ENCODE measurements at regions not wholly inside any gene's neighbourhood (a gene's known extent, or its start where the extent isn't known, plus 50 kb on each side); places are given as distances from the start of the nearest gene placed in this dataset.

GRCh38 chr5:60483050-60483449, 216.9 kb downstream of the DEPDC1B start:
- TF ChIP-seq CTCF (conservative IDR thresholded peaks at IDR 0.05; ENCODE audit: low read length), result no peak
- no peak for TF ChIP-seq EZH2phosphoT487 (IDR thresholded peaks at IDR 0.05; ENCODE audit: borderline replicate concordance)

Measured in Loucy (cell line).